ENCODE measurements at regions not wholly inside any gene's neighbourhood (a gene's known extent, or its start where the extent isn't known, plus 50 kb on each side); places are given as distances from the start of the nearest gene placed in this dataset.

DNA sequence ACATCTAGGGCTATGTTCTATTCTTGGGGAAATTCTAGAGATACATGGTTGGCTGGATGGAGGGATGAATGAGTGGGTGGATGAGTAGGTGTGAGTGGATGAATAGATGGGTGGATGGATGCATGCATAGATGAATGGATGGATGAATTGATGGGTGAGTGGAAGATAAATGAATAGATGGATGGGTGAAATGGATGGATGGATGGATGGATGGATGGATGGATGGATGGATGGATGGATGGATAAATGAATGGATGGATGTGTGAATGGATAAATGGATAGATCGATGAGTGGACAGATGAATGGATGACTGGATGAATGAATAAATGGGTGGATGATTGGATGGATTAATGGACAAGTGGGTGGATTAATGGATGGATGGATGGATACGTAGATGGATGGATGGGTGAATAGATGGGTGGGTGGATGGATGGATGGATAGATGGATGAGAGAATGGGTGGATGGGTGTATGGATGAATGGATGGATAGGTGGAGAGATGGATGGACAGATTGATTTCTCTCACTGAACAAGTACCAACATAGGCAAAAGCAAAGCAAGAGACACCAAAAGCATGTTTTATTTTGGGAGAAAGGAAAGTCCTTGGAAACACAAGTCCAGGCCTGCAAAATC, 143.2 kb downstream of the TSHZ3 start:
- peaks cover 2% of the 10 kb centered on the region for H3K27me3 ChIP-seq (ENCODE audit: control insufficient read depth, insufficient read depth, low read length)
- TF ChIP-seq, protein P1, sequence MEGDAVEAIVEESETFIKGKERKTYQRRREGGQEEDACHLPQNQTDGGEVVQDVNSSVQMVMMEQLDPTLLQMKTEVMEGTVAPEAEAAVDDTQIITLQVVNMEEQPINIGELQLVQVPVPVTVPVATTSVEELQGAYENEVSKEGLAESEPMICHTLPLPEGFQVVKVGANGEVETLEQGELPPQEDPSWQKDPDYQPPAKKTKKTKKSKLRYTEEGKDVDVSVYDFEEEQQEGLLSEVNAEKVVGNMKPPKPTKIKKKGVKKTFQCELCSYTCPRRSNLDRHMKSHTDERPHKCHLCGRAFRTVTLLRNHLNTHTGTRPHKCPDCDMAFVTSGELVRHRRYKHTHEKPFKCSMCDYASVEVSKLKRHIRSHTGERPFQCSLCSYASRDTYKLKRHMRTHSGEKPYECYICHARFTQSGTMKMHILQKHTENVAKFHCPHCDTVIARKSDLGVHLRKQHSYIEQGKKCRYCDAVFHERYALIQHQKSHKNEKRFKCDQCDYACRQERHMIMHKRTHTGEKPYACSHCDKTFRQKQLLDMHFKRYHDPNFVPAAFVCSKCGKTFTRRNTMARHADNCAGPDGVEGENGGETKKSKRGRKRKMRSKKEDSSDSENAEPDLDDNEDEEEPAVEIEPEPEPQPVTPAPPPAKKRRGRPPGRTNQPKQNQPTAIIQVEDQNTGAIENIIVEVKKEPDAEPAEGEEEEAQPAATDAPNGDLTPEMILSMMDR (IDR thresholded peaks at IDR 0.05; ENCODE audit: insufficient read depth, low read depth, low read length) = no peak
- CTCF ChIA-PET = no interaction called here
- DNase-seq (ENCODE audit: low read depth) = no peak
- POLR2A ChIA-PET = no interaction called here
- H3K4me3 ChIP-seq (ENCODE audit: low read depth, low read length) = no peak overlapping the region
- no peaks in the 10 kb centered on the region for H3K36me3 ChIP-seq (ENCODE audit: control insufficient read depth, insufficient read depth, low read length)

DNA sequence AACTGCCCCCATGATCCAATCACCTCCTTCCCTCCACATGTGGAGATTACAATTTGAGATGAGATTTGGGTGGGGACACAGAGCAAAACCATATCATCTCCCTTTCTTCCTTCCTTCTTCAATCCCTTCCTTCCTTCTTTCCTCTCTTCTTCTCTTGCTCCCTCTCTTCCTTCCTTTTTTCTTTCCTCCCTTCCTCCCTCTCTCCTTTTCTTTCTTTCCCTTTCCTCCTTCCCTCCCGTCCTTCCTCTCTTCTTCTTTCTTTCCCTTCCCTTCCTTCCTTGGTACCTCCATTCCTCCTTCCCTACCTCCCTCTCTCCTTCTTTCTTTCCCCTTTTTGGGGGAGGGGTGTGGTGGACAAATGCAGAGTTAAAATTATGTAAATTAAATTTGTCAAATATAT, 145.1 kb downstream of the TSHZ3 start:
- DNase-seq (ENCODE audit: low read depth) = no peak
- TF ChIP-seq, protein P1 (IDR thresholded peaks at IDR 0.05; ENCODE audit: insufficient read depth, low read depth, low read length) = no peak
- Histone ChIP-seq H3K27me3 (ENCODE audit: control insufficient read depth, insufficient read depth, low read length) (peaks cover 2% of the 10 kb centered on the region), H3K36me3 (ENCODE audit: control insufficient read depth, insufficient read depth, low read length) (no peaks in the 10 kb centered on the region), H3K4me3 (ENCODE audit: low read depth, low read length) (no peak overlapping the region)
- ChIA-PET POLR2A (no interaction called here), CTCF (no interaction called here)

DNA sequence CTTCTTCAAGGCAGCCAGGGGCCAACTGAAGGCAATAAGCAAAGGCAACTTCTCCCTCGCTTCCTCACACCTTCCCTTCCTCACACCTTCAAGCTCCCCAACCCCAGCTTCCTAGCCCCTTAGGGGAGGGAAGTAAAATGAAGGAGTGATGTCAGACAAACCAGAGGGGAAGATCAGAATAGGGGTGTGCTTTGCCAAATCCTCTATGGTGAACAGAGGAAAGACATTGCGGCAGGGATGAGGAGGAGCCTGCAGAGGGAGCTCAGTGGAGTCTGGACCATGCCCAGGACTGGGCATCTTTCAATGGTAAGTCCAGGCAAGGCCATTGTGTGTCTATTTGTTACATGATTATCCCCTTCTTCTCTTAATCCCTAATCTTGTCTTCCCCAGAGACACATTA, 164.0 kb downstream of the TSHZ3 start:
- no peaks in the 10 kb centered on the region for H3K36me3 ChIP-seq (ENCODE audit: control insufficient read depth, insufficient read depth, low read length)
- DNase-seq (ENCODE audit: low read depth) = no peak
- H3K4me3 ChIP-seq (ENCODE audit: low read depth, low read length) = no peak overlapping the region
- H3K27me3 ChIP-seq (ENCODE audit: control insufficient read depth, insufficient read depth, low read length) = no peaks in the 10 kb centered on the region
- CTCF ChIA-PET = no interaction called here
- TF ChIP-seq, protein P1 (IDR thresholded peaks at IDR 0.05; ENCODE audit: insufficient read depth, low read depth, low read length) = peak; percentile 23; the same call in 1 of the 2 replicates
- POLR2A ChIA-PET = no interaction called here

DNA sequence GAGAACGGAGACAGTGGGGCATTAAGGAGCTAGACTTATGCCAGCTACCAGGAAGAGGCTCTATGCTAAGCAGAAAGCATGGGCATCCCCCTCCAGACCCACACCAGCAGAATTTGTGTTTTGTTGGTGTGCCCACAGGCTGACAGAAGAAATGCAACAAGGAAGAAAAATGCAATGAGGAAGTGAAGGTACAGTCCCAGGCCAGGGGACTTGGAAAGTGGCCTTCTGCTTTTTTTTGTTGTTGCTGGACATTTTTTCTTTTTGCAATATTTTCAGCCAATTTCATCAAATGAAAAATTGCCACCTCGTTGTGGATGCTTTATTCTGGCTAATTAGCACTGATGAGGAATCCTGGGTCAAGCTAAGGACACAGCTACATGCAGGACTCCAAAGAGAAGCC, 167.7 kb downstream of the TSHZ3 start:
- peaks cover 6% of the 10 kb centered on the region; the same call in 1 of the 2 replicates for H3K27me3 ChIP-seq (ENCODE audit: control insufficient read depth, insufficient read depth, low read length)
- H3K4me3 ChIP-seq (ENCODE audit: low read depth, low read length) = no peak overlapping the region
- TF ChIP-seq, protein P1 (IDR thresholded peaks at IDR 0.05; ENCODE audit: insufficient read depth, low read depth, low read length) = no peak
- ChIA-PET POLR2A (interaction anchor here (0.7 kb wide), 1 partner anchor 151 kb away, joined by 3 read pairs; no protein-coding TSS in a partner anchor), CTCF (interaction anchor here (0.6 to 2.0 kb wide), 3 partner anchors 8 to 15 kb away, joined by 3 to 6 read pairs (median 4); no protein-coding TSS in a partner anchor)
- H3K36me3 ChIP-seq (ENCODE audit: control insufficient read depth, insufficient read depth, low read length) = no peaks in the 10 kb centered on the region
- no peak for DNase-seq (ENCODE audit: low read depth)

DNA sequence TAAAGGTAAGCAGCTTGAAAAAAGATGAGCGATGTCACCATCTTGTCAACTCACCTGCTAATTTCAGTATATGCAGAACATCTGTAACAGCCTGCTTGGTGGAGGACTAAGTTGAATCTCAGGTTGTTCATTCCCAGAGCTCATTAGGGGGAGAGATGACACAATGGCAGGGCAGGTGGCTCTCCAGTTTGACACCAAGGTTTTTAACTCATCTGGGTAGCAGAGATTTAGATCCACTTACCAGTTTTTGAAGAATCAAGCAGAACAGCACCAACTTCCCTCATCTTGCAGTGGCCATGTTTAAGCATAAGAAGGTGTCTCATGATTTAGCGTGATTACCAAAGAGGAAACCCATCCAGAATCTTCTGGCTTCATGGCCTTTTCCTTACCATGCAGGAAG, 168.3 kb downstream of the TSHZ3 start:
- Histone ChIP-seq H3K27me3 (ENCODE audit: control insufficient read depth, insufficient read depth, low read length) (peaks cover 6% of the 10 kb centered on the region; the same call in 1 of the 2 replicates), H3K36me3 (ENCODE audit: control insufficient read depth, insufficient read depth, low read length) (no peaks in the 10 kb centered on the region)

More for the DNA sequence above, 168.3 kb downstream of the TSHZ3 start:
- TF ChIP-seq, protein P1 (IDR thresholded peaks at IDR 0.05; ENCODE audit: insufficient read depth, low read depth, low read length) = no peak
- no peak for DNase-seq (ENCODE audit: low read depth)
- H3K4me3 ChIP-seq (ENCODE audit: low read depth, low read length) = no peak overlapping the region
- ChIA-PET CTCF (interaction anchor here (2.0 kb wide), 1 partner anchor 13 kb away, joined by 6 read pairs; no protein-coding TSS in a partner anchor), POLR2A (no interaction called here)
